Vagina (tissue), 2 donors: ENCODE measurements at regions not wholly inside any gene's neighbourhood (a gene's known extent, or its start where the extent isn't known, plus 50 kb on each side); places are given as distances from the start of the nearest gene placed in this dataset.

Experiments
- DNase-seq, 2 donors: peaks; one replicate each; pipeline ENCODE4 v3.0.0-alpha.2; 2017; ENCODE audit errors: extremely low spot score in 2 of 2
- H3K27ac ChIP-seq: fragments of 200-600 bp; sonication (generic); one replicate; pipeline ENCODE4 v1.5.1; 2019
- H3K27me3 ChIP-seq: fragments of 200-600 bp; sonication (generic); one replicate; pipeline ENCODE4 v1.5.1; 2019
- H3K36me3 ChIP-seq, 2 donors: fragments of 200-600 bp; sonication (generic); one replicate each; pipeline ENCODE4 v1.5.1; 2017 to 2019
- H3K4me1 ChIP-seq: fragments of 200-600 bp; sonication (generic); one replicate; pipeline ENCODE4 v1.5.1; 2019
- H3K4me3 ChIP-seq, 2 donors: fragments of 200-600 bp; sonication (generic); 1 replicate in 1 of 2; 2 replicates in 1 of 2; pipeline ENCODE4 v1.5.1; 2016 to 2019
- H3K9me3 ChIP-seq: fragments of 200-600 bp; sonication (generic); one replicate; pipeline ENCODE4 v1.5.1; 2019
- POLR2A ChIP-seq, 2 donors: fragments of 450-650 bp; IDR thresholded peaks; one replicate each; pipeline ENCODE4 v1.6.1; 2017; ENCODE audit warnings: antibody characterized with exemption in 2 of 2, mild to moderate bottlenecking in 2 of 2, moderate library complexity in 2 of 2
- POLR2AphosphoS5 ChIP-seq, 2 donors: sonication (generic); formaldehyde crosslinking; IDR thresholded peaks; one replicate each; pipeline ENCODE4 v1.9.0; 2017; ENCODE audit warnings: antibody characterized with exemption in 2 of 2, mild to moderate bottlenecking in 2 of 2, low read depth in 1 of 2; ENCODE audit not compliant: insufficient read depth in 1 of 2
- intact Hi-C: fragments of 100-400 bp; cut with DNase I; formaldehyde crosslinking; loops from one replicate; pipeline ENCODE4 v1.15.1; 2023
- TF ChIP-seq, protein P1 (sequence below), 3 experiments: fragments of 450-650 bp in 2 of 3; fragments of 200-600 bp in 1 of 3; sonication (generic) in 1 of 3; IDR thresholded peaks; one replicate each; pipeline ENCODE4 v1.5.1; 2017 to 2019; ENCODE audit warnings: antibody characterized with exemption in 3 of 3, mild to moderate bottlenecking in 2 of 3, moderate library complexity in 2 of 3

DNA sequence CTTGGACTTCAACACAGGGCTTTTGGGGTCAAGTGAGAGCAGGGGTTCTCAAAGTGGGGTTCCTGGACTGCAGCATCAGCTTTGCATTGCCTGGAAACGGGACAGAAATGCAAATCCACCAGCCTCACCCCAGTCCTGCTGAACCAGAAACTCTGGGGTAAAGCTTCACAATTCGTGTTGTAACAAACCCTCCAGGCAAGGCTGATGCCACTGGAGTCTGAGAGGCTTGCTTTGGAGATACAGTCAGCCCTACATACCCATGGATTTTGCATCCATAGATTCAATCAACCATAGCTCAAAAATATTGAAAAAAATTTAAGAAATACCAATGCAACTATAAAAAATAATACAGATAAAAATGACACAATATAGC, 160.4 kb upstream of the ECI2 start:
- Histone ChIP-seq H3K4me1 (no peaks in the 10 kb centered on the region), H3K27me3 (no peaks in the 10 kb centered on the region), H3K9me3 (no peaks in the 10 kb centered on the region), H3K27ac (no peak overlapping the region), H3K36me3 (no peaks in the 10 kb centered on the region), H3K4me3 (no peak overlapping the region)
- no peak for TF ChIP-seq POLR2A (IDR thresholded peaks at IDR 0.05)
- TF ChIP-seq POLR2AphosphoS5 (IDR thresholded peaks at IDR 0.05; ENCODE audit: insufficient read depth in 1 of 2, low read depth in 1 of 2) = no peak
- TF ChIP-seq, protein P1, sequence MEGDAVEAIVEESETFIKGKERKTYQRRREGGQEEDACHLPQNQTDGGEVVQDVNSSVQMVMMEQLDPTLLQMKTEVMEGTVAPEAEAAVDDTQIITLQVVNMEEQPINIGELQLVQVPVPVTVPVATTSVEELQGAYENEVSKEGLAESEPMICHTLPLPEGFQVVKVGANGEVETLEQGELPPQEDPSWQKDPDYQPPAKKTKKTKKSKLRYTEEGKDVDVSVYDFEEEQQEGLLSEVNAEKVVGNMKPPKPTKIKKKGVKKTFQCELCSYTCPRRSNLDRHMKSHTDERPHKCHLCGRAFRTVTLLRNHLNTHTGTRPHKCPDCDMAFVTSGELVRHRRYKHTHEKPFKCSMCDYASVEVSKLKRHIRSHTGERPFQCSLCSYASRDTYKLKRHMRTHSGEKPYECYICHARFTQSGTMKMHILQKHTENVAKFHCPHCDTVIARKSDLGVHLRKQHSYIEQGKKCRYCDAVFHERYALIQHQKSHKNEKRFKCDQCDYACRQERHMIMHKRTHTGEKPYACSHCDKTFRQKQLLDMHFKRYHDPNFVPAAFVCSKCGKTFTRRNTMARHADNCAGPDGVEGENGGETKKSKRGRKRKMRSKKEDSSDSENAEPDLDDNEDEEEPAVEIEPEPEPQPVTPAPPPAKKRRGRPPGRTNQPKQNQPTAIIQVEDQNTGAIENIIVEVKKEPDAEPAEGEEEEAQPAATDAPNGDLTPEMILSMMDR (IDR thresholded peaks at IDR 0.05) = no peak
- intact Hi-C loops = no loop called here
- peak in 1 of 2 donors; percentile 47 for DNase-seq

DNA sequence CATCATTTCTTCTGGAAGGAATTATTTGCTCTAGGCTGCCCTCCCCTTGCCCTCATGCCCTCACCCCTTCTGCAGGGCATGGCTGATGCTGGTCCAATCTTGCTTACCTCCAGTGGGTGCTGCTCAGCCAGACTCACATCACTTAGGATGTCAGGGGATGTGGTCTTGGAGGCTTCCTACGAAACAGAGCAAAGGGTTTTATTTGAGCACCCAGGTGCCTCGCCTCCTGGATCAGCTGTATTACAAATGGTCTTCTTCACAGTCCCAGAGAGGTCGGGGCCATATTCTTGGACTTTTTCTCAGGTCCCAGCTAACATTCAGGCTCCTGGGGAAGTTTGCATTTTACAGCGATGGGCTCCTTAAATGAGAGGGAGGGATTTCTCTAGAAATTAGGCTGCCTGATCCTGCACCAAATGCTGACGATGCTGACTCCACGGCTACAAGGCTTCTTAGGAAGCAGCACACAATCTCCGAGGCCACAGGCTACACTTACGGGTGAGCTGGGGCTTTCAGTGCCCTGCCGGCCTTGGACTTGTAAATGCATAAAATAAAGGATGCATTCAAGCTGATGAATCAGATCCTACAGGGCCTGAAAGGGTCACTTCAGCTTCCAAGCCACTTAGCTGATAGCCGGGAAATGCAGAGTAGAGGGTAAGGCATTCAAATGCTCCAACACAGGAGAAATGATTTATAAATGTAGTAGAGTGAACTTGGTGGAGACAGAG, 159.8 kb upstream of the ECI2 start:
- peak in 1 of 2 donors; percentile 67 for DNase-seq
- intact Hi-C loops = no loop called here
- Histone ChIP-seq H3K27ac (no peak overlapping the region), H3K4me1 (no peaks in the 10 kb centered on the region), H3K36me3 (no peaks in the 10 kb centered on the region), H3K9me3 (no peaks in the 10 kb centered on the region), H3K27me3 (no peaks in the 10 kb centered on the region), H3K4me3 (no peak overlapping the region)
- no peak for TF ChIP-seq POLR2A (IDR thresholded peaks at IDR 0.05)
- TF ChIP-seq, protein P1 (IDR thresholded peaks at IDR 0.05) = no peak

GRCh38 chr6:4294636-4295035, 159.3 kb upstream of the ECI2 start:
- H3K27me3 ChIP-seq = no peaks in the 10 kb centered on the region
- TF ChIP-seq POLR2A (IDR thresholded peaks at IDR 0.05) (no peak), POLR2AphosphoS5 (IDR thresholded peaks at IDR 0.05; ENCODE audit: insufficient read depth in 1 of 2, low read depth in 1 of 2) (no peak)
- TF ChIP-seq, protein P1 (IDR thresholded peaks at IDR 0.05) = no peak
- no peak overlapping the region for H3K4me3 ChIP-seq
- peak in 1 of 2 donors; percentile 74 for DNase-seq
- H3K27ac ChIP-seq = no peak overlapping the region
- H3K4me1 ChIP-seq = no peaks in the 10 kb centered on the region
- no peaks in the 10 kb centered on the region for H3K36me3 ChIP-seq
- intact Hi-C loops = no loop called here
- no peaks in the 10 kb centered on the region for H3K9me3 ChIP-seq

- H3K27me3 ChIP-seq = no peaks in the 10 kb centered on the region
- intact Hi-C loops = no loop called here
- peak in 1 of 2 donors; percentile 70 for DNase-seq
- no peak overlapping the region for H3K4me3 ChIP-seq
- no peaks in the 10 kb centered on the region for H3K36me3 ChIP-seq
- TF ChIP-seq, protein P1 (IDR thresholded peaks at IDR 0.05) = no peak
- TF ChIP-seq POLR2AphosphoS5 (IDR thresholded peaks at IDR 0.05; ENCODE audit: insufficient read depth in 1 of 2, low read depth in 1 of 2) = no peak
- no peak for TF ChIP-seq POLR2A (IDR thresholded peaks at IDR 0.05)
- no peak overlapping the region for H3K27ac ChIP-seq
- H3K9me3 ChIP-seq = no peaks in the 10 kb centered on the region
- no peaks in the 10 kb centered on the region for H3K4me1 ChIP-seq
These were observed 156.4 kb upstream of the ECI2 start for GRCh38 chr6:4291453-4292403.
